Endothelial cell of umbilical vein (primary cell): ENCODE measurements at regions not wholly inside any gene's neighbourhood (a gene's known extent, or its start where the extent isn't known, plus 50 kb on each side); places are given as distances from the start of the nearest gene placed in this dataset.
"Not testable (repeated sequence)": the region's sequence is repeated elsewhere in the genome, so short reads cannot be mapped to it uniquely, and the experiment has no call there.

Experiments used
- BruUV-seq: library from RNA; stranded (reverse); fragments of 400-500 nt; replicated peaks from 2 replicates; lab custom pipeline; 2021; lab: Mats Ljungman, UMichigan
- CTCF ChIA-PET: fragments of 300-600, 350-600 bp; sonication (Branson Sonifier 250); formaldehyde crosslinking; loops from one replicate; lab custom pipeline; 2021; ENCODE audit warnings: antibody characterized with exemption, inconsistent platforms; lab: Charles Lee
- POLR2A ChIA-PET: fragments of 300-600, 350-600 bp; sonication (Branson Sonifier 250); formaldehyde crosslinking; loops from one replicate; lab custom pipeline; 2021; ENCODE audit warnings: antibody characterized with exemption, inconsistent platforms; lab: Charles Lee
- DNase-seq: peaks from one replicate; pipeline ENCODE4 v3.0.0-alpha.2; 2011; ENCODE audit warnings: low read depth, low spot score
- FAIRE-seq: peaks from 2 replicates; lab custom pipeline; 2011; peaks lifted over from hg19 to GRCh38; lab: Jason Lieb, UNC
- H2AFZ ChIP-seq: 2 replicates; pipeline ENCODE4 v1.6.0; 2012; ENCODE audit warnings: low read depth, low read length, control low read depth, inconsistent platforms
- H3K27ac ChIP-seq: 2 replicates; pipeline ENCODE4 v1.5.1; 2011; ENCODE audit warnings: low read depth, mild to moderate bottlenecking, control low read depth, low read length, moderate library complexity; ENCODE audit not compliant: insufficient read depth
- H3K27me3 ChIP-seq, 2 experiments: 2 replicates each; pipeline versions ENCODE4 v1.6.0 to v1.6.1; 2011; ENCODE audit warnings: low read length in 2 of 2, mixed read lengths in 1 of 2; ENCODE audit not compliant: control insufficient read depth in 2 of 2, insufficient read depth in 2 of 2
- H3K36me3 ChIP-seq, 2 experiments: 2 replicates in 1 of 2; 3 replicates in 1 of 2; pipeline ENCODE4 v1.5.1; 2011; ENCODE audit warnings: low read length in 2 of 2, mild to moderate bottlenecking in 1 of 2, moderate library complexity in 1 of 2; ENCODE audit not compliant: control insufficient read depth in 2 of 2, insufficient read depth in 2 of 2; ENCODE audit errors: extremely low read depth in 1 of 2
- H3K4me1 ChIP-seq: 3 replicates; pipeline ENCODE4 v1.5.1; 2011; ENCODE audit warnings: mild to moderate bottlenecking, low read length; ENCODE audit not compliant: control insufficient read depth, insufficient read depth; ENCODE audit errors: extremely low read depth
- H3K4me2 ChIP-seq: 2 replicates; pipeline ENCODE4 v1.6.1; 2011; ENCODE audit warnings: low read length, control low read depth, mixed read lengths; ENCODE audit not compliant: insufficient read depth
- H3K4me3 ChIP-seq, 3 experiments: fragments of 200-600 bp in 1 of 3; sonication (generic), shearing (Covaris generic) in 1 of 3; replicated peaks in 1 of 3; 2 replicates each; pipeline ENCODE4 v1.5.1; 2011 to 2016; ENCODE audit warnings: control low read depth in 3 of 3, low read length in 3 of 3, mild to moderate bottlenecking in 2 of 3, inconsistent platforms in 1 of 3, low read depth in 1 of 3, moderate library complexity in 1 of 3; ENCODE audit not compliant: insufficient read depth in 1 of 3
- H3K79me2 ChIP-seq: 2 replicates; pipeline ENCODE4 v1.6.0; 2012; ENCODE audit warnings: low read length, inconsistent platforms; ENCODE audit not compliant: control insufficient read depth, insufficient read depth
- H3K9ac ChIP-seq: replicated peaks from 2 replicates; pipeline ENCODE3; 2011; ENCODE audit warnings: low read length, control low read depth; ENCODE audit not compliant: insufficient read depth; ENCODE audit errors: extremely low read depth
- H3K9me1 ChIP-seq: replicated peaks from 3 replicates; pipeline ENCODE4 v1.6.0; 2011; ENCODE audit warnings: mild to moderate bottlenecking, low read length; ENCODE audit not compliant: control insufficient read depth, insufficient read depth; ENCODE audit errors: extremely low read depth
- H3K9me3 ChIP-seq: replicated peaks from 2 replicates; pipeline ENCODE4 v1.5.1; 2012; ENCODE audit warnings: low read length, inconsistent platforms; ENCODE audit not compliant: control insufficient read depth, insufficient read depth
- H4K20me1 ChIP-seq: replicated peaks from 2 replicates; pipeline ENCODE3; 2011; ENCODE audit warnings: mild to moderate bottlenecking, low read length; ENCODE audit not compliant: control insufficient read depth, insufficient read depth; ENCODE audit errors: extremely low read depth
- FOS ChIP-seq: IDR thresholded peaks from 2 replicates; pipeline ENCODE4 v1.6.1; 2011; ENCODE audit warnings: mild to moderate bottlenecking, low read length, moderate library complexity, borderline replicate concordance; ENCODE audit not compliant: insufficient read depth
- JUN ChIP-seq: IDR thresholded peaks from 2 replicates; pipeline ENCODE4 v1.6.1; 2011; ENCODE audit warnings: borderline replicate concordance, low read depth; ENCODE audit not compliant: insufficient read length, insufficient read depth
- MAX ChIP-seq: IDR thresholded peaks from 2 replicates; pipeline ENCODE4 v1.6.1; 2011; ENCODE audit not compliant: insufficient read depth, insufficient read length
- POLR2A ChIP-seq: IDR thresholded peaks from 2 replicates; pipeline ENCODE4 v1.6.1; 2012; ENCODE audit warnings: low read depth, mild to moderate bottlenecking, control low read depth, low read length
- dilution Hi-C: fragments of 300-500 bp; cut with MboI; formaldehyde crosslinking; loops from one replicate; pipeline ENCODE4 v1.15.0; 2019; ENCODE audit warnings: low sequenced_read_pairs; ENCODE audit not compliant: extremely low pct_ligation_motif_present
- intact Hi-C: fragments of 100-400 bp; cut with micrococcal nuclease; formaldehyde crosslinking; loops from one replicate; pipeline ENCODE4 v1.10.0; 2022

DNA sequence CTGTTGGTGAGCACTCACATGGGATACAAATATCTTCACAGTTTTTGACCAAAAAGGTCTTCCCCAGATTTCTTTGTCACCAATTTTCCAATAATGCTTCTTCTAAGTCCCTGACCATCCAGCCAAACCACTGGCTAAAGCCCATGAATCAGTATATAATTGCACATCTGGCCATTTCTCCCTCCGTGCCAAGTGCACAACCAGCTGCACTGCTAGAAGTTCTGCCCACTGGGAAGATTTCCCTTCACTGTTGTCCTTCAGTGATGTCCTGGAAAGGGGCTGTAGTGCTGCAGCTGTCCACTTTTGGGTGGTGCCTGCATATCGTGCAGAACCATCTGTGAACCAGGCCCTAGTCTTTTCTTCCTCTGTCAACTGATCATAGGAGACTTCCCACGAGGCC, 609.3 kb downstream of the XPNPEP1 start:
- H4K20me1 ChIP-seq, H3K79me2 ChIP-seq, intact Hi-C loops, H3K27ac ChIP-seq, FAIRE-seq, DNase-seq, H3K9me3 ChIP-seq, CTCF ChIA-PET, H3K9me1 ChIP-seq, POLR2A ChIA-PET, BruUV-seq, H3K27me3 ChIP-seq, H3K36me3 ChIP-seq, H2AFZ ChIP-seq, H3K9ac ChIP-seq, H3K4me3 ChIP-seq, H3K4me1 ChIP-seq, H3K4me2 ChIP-seq, dilution Hi-C loops: not testable (repeated sequence)

- H3K4me3 ChIP-seq, DNase-seq, H3K4me1 ChIP-seq, H3K79me2 ChIP-seq, H3K9me3 ChIP-seq, intact Hi-C loops, H3K27me3 ChIP-seq, H3K9ac ChIP-seq, POLR2A ChIA-PET, H3K36me3 ChIP-seq, H3K4me2 ChIP-seq, FAIRE-seq, CTCF ChIA-PET, H4K20me1 ChIP-seq, H3K9me1 ChIP-seq, H2AFZ ChIP-seq, dilution Hi-C loops, BruUV-seq, H3K27ac ChIP-seq: not testable (repeated sequence)
These were observed 610.8 kb downstream of the XPNPEP1 start for GRCh38 chr10:109312555-109312954.

DNA sequence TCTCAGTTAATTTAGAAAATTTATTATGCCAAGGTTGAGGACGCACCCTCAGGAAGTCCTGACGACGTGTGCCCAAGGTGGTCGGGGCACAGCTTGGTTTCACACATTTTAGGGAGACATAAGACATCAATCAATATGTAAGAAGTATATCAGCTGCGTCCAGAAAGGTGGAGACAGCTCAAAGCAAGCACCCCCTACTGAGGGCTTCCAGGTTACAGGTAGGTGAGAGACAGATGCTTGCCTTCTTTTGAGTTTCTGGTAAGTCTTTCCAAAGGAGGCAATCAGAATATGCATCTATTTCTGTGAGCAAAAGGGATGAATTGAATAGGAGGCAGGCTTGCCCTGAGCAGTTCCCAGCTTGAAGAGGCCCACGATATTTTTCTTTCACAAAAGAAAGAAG, 614.3 kb downstream of the XPNPEP1 start:
- no peak overlapping the region for H3K27ac ChIP-seq
- no peak for FAIRE-seq
- ChIA-PET POLR2A (no interaction called here), CTCF (no interaction called here)
- no peak overlapping the region for H3K9ac ChIP-seq
- H3K4me1 ChIP-seq: no peaks in the 10 kb centered on the region
- no peaks in the 10 kb centered on the region for H3K9me3 ChIP-seq
- TF ChIP-seq FOS (no peak), POLR2A (no peak), MAX (no peak), JUN (no peak)
- no peaks in the 10 kb centered on the region for H4K20me1 ChIP-seq
- H3K9me1 ChIP-seq: no peaks in the 10 kb centered on the region
- DNase-seq: no peak
- no peaks in the 10 kb centered on the region for H3K79me2 ChIP-seq
- dilution Hi-C loops (no loop called here), intact Hi-C loops (no loop called here)
- no peak overlapping the region for H3K4me3 ChIP-seq
- BruUV-seq: no TSS peak
- no peak overlapping the region for H2AFZ ChIP-seq
- H3K4me2 ChIP-seq: no peak overlapping the region
- no peaks in the 10 kb centered on the region for H3K36me3 ChIP-seq
- no peaks in the 10 kb centered on the region for H3K27me3 ChIP-seq

- DNase-seq, CTCF ChIA-PET, H4K20me1 ChIP-seq, H3K9me3 ChIP-seq, H3K4me3 ChIP-seq, H3K36me3 ChIP-seq, H3K27ac ChIP-seq, H3K79me2 ChIP-seq, BruUV-seq, H3K4me1 ChIP-seq, POLR2A ChIA-PET, H3K9ac ChIP-seq, H3K4me2 ChIP-seq, dilution Hi-C loops, H3K9me1 ChIP-seq, H2AFZ ChIP-seq, H3K27me3 ChIP-seq, intact Hi-C loops, FAIRE-seq: not testable (repeated sequence)
These were observed 616.2 kb downstream of the XPNPEP1 start for GRCh38 chr10:109307102-109307501.
